Limb (tissue), 2 donors: ENCODE measurements at regions not wholly inside any gene's neighbourhood (a gene's known extent, or its start where the extent isn't known, plus 50 kb on each side); places are given as distances from the start of the nearest gene placed in this dataset.
A peak's percentile ranks its signal among the peaks of the same experiment; 100 is the strongest.

Experiments
- DNase-seq, 2 donors: peaks; one replicate each; pipeline ENCODE4 v3.0.0-alpha.2; 2016; ENCODE audit errors: extremely low spot score in 2 of 2

DNA sequence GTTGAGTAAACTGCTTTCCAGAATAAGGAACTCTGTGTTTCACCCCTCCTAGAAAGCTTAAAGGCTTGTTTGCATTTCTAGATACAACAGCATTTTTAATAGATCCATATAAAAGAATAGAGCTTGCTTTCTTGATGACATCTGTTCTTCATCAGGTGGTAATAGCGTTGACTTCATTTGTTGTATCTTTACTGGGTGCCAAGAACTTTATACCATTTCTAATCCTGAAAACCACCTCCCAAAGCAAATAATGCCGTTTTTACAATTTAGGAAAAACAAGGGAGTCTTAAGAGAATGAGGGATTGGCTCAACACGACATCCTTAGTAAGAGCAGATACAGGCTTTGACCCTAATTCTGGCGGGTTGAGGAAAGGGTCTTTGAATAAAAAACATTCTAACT, 993.4 kb downstream of the TYW1 start:
- DNase-seq = no peak

DNA sequence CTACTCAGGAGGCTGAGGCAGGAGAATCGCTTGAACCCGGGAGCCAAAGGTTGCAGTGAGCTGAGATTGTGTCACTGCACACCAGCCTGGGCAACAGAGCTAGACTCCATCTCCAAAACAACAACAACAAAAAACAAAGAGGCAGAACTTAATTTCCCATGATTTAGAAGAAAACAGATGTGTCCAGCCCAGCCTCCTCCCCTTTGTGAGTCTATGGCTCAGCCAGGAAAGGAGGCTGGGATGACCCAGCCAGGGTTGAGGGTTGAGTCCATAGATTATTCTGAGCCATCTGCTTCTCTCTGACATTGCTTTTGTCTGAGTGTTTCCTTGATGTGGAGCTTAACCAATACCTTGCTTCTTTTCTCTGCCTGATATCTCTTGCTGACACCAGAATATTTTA, 994.1 kb downstream of the TYW1 start:
- DNase-seq = no peak

DNA sequence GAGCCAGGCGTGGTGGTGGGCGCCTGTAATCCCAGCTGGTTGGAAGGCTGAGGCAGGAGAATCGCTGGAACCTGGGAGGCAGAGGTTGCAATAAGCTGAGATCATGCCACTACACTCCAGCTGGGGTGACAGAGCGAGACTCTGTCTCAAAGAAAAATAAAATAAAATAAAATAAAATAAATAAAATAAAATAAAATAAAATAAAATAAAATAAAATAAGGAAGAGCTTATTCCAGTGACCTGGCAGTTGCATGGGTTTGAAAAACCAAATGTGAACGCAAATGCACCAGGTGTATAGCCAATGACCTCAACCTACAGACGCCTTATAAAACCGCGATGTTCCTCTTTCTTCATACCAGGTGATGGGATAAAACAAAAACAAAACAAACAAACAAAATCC, 995.7 kb downstream of the TYW1 start:
- DNase-seq = no peak

DNA sequence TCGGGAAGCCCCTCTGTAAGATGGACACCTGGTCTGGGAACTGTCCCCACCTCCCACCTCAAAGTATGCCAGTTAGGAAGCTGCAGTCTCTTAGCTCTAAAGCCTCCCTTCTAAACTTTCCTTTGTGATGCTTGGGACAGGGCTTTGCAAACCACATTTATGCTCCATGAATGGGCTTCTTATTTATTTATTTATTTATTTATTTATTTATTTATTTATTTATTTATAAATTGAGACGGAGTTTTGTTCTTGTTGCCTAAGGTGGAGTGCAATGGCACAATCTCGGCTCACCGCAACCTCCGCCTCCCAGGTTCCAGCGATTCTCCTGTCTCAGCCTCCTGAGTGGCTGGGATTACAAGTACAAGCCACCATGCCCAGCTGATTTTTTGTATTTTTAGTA, 1009.4 kb downstream of the TYW1 start:
- no peak for DNase-seq

DNA sequence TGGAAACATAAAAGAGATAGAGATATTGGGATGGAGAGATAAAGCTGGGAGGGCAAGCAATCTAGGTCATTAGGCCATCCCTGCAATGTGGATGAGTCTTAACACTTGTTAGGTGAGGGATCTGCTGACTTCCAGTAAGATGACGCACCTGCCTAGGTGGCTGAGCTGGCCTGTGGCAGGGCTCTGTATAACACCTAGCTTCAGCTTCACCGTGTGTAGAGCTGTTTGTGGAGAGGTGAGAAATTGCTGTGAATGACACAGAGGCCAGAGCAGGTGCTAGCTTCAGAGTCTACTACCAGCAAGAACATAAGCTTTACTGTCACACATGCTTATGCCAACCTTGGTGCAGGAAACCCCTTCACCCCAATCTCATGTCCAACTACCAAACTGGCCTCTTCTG, 1010.0 kb downstream of the TYW1 start:
- DNase-seq = no peak

DNA sequence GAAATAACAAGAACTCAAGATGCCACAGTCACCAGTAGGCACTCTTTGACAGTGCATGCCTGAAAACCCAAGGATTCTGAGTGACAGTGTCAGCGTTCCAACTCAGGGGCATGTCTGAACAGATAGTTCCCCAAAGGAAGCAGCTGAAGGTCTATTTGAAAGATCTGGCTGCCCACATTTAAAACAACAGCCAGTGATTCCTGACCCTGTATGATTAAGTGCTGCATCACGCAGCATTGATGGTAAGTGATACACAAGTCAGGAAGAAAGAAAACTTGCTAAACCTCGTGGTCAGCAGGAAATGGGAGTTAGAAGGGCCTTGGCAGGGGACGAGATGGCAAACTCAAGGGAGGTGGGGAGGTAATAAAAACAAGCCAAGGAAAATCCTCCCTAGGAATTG, 1013.1 kb downstream of the TYW1 start:
- no peak for DNase-seq

DNA sequence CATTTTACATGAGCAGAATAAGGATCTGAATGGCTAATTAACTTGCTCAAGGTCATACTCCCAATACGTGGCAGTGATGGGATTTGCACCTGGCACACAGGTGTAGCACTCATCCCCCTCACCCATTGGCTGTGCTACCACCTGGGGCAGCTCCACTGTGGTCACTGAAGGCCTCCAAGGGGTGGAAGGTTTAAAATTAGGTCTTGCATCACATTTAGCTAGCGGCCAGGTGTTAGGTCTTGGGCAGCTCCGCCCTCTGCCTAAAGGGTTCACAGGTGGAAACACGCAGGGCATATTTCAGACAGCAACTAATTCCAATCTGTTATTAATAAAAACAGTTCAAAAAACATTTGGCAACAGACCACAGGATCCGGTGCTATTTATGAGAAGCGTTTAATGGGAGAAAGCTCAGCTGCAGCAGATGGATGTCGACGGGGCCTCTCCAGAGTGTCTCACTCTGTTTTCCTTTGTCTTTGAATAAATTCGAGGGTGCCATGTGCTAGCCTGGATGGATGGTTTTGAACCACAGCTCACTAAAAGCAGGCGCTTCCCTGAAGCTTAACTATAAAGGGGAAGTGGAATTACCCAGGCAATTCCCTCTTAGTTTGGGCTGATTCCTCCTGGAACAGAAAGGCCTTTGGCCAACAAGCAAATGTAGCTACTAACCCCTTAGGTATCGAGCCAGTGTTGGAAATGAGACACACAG, 1017.6 kb downstream of the TYW1 start:
- DNase-seq = peak in 1 of 2 donors; percentile 7

DNA sequence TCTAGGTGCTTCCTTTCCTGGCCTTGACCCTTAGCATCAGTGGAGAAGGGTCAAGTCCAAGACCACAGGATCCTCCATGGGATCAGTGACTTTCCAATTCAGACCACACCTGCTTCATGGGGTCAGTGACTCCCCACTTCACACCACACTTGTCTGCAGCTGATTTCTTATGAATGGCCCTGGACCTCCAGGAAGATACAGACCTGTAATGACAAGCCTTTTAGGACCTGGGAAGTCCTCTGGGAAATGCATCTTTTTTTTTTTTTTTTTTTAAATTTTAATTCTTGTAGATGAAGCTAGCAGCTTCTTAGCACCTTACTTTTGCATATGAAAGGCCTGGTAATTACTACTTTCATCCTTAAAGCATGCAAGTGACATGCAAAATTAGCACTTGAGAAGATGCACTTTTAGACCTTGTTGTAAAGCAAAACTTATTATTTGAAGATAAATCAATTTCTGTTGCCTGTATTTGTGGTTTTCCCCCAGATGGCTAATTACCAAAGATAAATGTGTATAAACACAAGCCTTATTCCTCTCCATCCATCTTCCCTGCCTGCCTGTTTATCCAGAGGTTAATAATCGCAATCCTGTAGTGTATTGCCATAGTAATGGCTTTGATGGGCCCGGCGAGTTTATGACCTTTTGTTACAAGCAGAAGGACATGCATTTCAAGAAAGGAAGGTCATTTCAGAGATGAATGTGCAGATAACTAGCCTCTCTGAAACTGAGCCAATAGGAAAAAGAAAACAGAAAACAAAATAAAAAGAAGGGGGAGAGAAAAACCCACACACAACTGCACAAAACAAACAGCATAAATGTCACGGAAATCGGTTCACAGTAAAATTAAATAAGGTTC, 1018.7 kb downstream of the TYW1 start:
- DNase-seq = no peak

DNA sequence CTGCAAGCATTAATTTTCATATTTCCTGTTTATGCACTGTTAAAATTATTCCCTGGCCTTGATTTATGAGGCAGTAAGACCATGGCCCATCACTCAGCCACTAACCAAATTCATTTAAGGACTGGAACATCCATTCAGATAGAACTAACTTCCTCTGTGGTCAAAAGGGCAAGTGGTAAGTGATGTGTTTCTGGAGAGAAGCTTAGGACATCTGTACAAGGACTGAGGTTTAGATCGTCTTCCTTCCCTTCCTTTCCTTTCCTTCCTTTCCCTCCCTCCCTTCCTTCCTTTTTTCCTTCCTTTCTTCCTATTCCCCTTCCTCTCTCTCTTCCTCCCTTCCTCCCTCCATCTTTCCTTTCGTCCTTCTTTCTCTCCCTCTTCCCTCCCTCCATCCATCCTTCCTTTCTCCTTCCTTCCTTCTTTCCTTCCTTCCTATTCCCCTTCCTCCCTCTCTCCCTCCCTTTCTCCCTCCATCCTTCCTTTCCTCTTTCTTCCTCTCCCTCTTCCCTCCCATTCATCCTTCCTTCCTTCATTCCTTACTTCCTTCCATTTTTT, 1019.4 kb downstream of the TYW1 start:
- no peak for DNase-seq

DNA sequence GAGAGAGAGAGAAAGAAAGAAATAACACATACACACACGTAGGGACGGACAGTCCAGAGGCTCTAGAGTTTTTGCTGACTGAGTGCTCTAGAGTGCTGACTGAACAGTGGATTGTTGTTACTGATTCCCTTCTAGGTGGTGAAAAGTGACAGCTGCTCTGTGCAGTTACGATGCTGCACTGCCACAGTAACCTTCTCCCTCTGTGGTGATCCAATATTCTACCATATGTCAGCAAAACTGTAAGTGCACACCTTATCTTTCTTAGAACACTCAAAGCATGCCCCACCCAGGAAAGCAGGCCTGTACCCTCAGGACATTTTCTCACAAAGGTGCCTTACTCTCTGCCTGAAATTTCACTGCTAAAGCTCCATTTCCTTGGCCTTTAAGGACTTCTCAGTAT, 1023.5 kb downstream of the TYW1 start:
- no peak for DNase-seq

DNA sequence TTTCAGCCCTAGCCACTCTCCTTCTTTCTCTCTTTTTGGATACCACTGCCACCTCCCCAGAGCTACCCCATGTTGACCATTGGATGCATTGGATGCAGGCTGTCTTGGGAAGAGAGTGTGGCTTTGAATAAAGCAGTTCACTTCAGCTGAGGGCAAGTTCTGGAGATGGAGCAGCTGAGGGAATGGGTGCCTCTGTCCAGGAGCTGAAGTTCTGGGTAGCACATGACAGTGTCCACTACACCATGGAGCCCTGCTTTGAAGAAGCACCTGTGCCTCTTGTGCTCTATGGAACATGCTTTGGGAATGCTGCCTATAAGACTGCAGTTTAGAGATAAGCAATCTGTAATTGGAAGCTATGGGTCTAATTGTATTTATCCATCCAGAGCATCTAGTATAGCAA, 1028.7 kb downstream of the TYW1 start:
- DNase-seq = no peak

DNA sequence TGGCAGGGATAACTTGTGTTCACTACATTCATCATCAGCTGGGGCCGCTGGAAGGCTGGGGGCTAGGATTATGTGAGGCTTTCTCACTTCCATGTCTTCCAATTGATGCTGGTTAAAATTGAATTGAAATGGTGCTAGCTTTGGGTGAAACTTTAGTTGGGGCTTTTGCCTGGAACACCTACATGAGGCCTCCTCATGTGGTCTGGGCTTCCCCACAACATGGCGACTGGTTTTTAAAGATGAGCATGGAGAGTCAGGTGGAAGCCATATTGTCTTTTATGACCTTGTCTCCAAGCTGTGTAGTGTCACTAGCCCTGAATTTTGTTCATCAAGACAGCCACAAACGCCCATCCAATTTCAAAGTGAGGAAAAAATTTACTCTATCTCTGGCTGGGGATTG, 1033.9 kb downstream of the TYW1 start:
- no peak for DNase-seq

DNA sequence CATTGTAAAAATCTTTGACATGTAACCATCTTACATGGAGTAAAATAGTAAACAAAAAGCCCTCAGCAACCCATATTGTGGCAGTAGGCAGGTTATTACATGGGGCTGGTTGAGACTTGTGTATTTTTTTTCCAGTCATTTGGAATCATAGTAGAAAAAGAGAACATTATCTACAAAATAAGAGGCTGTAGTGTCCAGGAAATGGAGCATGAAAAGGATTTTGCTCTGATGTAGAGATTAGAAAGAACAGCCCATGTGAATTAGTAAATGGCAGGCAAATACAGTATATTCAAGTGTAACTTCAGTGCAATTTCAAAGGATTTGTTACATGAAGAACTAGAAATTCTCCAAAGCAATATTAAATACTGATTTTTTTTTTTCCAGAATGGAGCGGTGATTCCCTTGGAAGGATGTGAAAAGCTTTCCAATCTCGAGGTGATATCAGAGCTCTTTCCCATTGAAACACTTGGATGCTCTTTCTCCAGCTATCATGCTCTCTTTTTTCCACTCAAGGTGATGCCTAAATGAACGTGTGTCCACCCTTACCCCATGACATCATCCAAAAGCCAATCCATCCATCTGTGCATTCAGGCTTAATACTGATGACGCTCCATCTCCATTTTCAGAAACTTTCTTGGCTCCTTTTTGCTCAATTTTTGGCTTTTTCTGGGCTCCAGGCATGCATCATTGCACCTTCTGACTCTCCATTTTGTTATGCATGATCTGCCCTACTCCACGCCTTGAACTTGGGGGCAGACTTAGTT, 1034.7 kb downstream of the TYW1 start:
- no peak for DNase-seq

DNA sequence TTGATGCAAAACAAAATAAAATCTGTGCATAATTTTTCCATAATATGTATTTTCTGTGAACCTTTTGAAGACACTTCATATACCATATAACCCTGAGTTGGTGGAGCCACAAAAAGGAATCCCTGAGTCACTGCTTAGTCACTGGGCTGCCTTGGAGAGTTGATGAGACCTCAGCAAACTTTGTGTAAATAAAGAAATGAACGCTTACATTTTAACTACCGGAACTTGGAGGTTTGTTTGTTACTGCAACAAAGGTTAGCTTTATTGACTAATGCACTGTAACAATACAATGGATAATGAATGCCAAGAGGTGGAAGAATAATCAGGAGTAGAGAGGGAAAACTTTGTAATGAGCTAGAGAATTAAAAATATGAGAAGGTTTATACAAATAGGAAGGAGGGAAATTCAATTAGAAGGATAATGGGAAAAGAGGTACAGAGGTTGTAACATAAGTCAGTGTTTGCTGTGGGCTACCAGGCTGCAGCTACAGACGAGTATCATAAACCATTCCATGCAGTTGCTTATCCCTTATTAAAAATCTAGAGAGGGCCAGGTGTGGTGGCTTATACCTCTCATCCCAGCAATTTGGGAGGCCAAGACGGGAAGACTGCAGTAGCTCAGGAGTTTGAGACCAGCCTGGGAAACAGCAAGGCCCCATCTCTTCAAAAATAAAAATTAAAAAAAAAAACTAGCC, 1042.1 kb downstream of the TYW1 start:
- DNase-seq = no peak

DNA sequence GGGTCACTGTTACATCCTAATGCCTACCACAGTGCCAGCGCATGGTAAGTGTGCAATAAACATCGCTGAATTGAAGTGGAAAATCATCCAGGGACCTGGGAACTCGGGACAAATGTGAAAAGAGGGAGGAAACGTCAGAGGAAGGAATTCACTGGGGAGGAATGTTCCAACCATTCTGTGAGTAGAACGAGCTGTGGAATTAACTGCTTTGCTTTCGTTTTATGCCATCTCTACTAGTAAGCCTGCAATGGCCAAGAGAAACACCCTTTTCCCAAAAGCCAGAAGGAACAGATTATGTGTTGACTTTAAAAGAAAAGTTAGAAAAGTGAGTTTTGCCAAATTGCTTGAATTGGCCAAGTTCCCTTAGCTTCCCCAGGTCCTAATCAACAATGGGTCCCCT, 1044.9 kb downstream of the TYW1 start:
- DNase-seq = no peak

DNA sequence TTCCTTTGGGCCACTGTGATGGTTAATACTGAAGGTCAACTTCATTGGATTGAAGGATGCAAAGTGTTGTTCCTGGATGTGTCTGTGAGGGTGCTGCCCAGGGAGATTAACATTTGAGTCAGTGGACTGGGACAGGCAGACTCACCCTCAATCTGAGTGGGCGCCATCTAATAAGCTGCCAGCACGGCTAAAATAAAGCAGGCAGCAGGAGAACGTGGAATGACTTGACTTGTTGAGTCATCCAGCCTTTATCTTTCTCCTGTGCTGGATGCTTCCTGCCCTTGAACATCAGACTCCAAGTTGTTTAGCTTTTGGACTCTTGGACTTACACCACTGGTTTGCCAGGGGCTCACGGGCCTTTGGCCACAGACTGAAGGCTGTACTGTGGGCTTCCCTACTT, 1046.9 kb downstream of the TYW1 start:
- no peak for DNase-seq

DNA sequence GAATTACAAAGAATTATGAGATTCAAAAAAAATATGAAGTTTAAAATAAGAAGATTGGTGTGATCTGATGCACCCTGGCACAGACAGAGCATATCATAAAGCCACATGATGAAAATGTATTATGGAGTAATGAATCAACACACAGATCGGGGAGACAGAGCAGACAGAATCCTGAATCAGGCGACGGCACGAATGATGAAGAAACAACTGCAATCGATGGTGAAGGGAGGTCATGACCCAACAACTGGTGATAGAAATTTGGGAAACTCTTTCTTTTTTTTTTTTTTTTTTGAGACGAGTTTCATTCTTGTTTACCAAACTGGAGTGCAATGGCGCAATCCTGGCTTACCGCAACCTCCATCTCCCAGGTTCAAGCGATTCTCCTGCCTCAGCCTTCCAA, 1054.0 kb downstream of the TYW1 start:
- no peak for DNase-seq

DNA sequence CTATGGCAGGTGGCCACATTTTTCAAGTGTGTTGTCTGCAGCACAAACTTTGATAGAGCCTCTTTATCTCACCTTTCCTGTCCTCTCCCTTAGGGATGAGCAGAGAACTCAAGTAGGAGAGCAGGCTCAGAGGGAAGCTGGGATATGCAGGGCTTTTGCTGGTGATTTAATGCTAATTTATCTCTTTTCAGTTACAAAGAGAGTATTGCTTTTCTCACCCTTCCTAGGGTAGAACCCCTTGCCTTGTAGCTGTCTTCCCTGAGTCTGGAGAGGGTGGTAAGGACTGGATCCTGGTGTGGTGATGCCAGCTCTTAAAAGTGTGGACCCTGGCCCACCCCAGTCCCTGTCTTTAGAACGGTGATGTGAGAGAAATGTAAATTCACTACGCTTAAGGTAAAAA, 1061.4 kb downstream of the TYW1 start:
- DNase-seq = no peak

DNA sequence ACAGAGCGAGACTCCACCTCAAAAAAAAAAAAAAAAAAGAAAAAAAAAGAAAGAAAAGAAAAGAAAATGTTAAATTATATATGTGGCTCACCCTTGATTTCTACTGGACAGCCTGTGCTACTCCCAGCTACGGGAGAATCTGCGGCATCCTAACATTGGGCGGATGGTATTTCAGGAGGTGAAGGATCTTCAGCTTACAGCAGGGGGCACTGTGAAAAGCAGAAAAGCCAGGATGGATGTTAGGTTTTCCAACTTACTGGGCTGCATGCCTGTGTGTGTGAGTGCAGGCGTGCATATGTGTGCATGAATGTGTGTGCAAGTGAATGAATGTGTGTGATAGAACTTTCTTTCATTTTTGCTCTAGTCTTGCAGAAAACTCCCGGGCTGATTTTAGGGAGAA, 1066.5 kb downstream of the TYW1 start:
- DNase-seq = peak in 1 of 2 donors; percentile 37

DNA sequence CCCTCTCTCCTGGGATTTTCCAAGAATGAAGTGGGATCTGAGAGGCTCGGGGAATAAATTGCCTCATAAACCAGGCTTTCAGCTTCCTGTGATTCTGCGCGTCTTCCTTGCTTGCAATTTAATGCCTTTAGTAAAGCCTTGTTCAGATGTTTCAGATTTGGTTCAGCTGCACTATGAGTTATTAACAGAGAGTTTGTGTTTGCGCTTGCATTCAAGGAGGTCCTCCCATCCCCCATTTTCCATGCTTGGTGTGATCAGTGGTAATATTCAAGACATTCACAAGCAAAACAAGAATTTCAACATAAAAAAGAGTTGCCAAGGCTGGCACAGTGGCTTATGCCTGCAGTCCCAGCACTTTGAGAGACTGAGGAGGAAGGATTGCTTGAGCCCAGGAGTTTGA, 1068.9 kb downstream of the TYW1 start:
- peak in 1 of 2 donors; percentile 15 for DNase-seq

DNA sequence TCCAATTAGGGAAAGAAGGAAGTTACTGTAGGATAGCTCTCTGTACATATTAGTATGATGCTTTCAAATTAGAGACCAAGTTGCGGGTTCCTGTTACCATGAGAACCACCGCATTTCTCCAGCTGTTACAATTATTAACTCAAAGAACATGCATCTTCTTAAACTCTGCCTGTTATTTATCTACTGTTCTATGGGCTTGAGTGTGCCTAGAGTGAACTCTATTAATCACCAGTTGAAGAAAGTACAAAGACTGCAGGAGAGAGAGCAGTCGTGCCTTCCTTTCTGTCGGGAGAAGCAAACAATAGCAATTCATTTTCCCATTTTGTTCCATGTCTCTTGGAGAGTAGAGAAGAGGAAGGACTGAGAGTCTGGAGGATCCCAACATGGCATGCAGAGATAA, 1071.2 kb downstream of the TYW1 start:
- DNase-seq = no peak
